ENCODE measurements at regions not wholly inside any gene's neighbourhood (a gene's known extent, or its start where the extent isn't known, plus 50 kb on each side); places are given as distances from the start of the nearest gene placed in this dataset.

DNA sequence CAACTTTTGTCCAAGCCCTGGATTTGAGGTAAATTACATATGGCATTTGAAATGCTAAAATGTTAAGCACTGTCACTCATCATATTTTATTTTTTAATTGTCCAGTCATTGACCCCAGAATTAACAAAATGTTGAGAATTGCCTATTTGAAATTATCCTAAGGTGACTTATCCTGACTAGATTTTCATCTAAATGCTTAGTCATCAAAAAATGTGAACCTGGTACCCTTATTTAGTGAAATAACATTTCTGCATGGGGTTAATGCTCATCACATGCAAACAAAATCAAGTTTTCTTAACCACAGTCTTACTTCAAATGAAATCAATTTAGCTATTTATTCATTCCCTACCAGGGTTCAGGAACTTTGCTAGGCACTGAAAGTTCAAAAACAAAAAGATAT lies 232.0 kb upstream of the DCN start:
- TF ChIP-seq, protein P1, sequence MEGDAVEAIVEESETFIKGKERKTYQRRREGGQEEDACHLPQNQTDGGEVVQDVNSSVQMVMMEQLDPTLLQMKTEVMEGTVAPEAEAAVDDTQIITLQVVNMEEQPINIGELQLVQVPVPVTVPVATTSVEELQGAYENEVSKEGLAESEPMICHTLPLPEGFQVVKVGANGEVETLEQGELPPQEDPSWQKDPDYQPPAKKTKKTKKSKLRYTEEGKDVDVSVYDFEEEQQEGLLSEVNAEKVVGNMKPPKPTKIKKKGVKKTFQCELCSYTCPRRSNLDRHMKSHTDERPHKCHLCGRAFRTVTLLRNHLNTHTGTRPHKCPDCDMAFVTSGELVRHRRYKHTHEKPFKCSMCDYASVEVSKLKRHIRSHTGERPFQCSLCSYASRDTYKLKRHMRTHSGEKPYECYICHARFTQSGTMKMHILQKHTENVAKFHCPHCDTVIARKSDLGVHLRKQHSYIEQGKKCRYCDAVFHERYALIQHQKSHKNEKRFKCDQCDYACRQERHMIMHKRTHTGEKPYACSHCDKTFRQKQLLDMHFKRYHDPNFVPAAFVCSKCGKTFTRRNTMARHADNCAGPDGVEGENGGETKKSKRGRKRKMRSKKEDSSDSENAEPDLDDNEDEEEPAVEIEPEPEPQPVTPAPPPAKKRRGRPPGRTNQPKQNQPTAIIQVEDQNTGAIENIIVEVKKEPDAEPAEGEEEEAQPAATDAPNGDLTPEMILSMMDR (IDR thresholded peaks at IDR 0.05; ENCODE audit: borderline replicate concordance), result no peak
- no peak for DNase-seq
- no peaks in the 10 kb centered on the region for H3K4me1 ChIP-seq
- H3K27ac ChIP-seq (replicated peaks), result no peak overlapping the region
- no peaks in the 10 kb centered on the region for H3K27me3 ChIP-seq (ENCODE audit: low read depth)
- H3K4me3 ChIP-seq, result no peak overlapping the region
- intact Hi-C loops (cut with micrococcal nuclease), result no loop called here
- no peaks in the 10 kb centered on the region for H3K9me3 ChIP-seq (replicated peaks)
- no peaks in the 10 kb centered on the region for H3K36me3 ChIP-seq

- H3K4me1 ChIP-seq, result no peaks in the 10 kb centered on the region
- H3K27ac ChIP-seq (replicated peaks), result no peak overlapping the region
- intact Hi-C loops (cut with micrococcal nuclease), result no loop called here
- no peak overlapping the region for H3K4me3 ChIP-seq
- H3K36me3 ChIP-seq, result no peaks in the 10 kb centered on the region
- no peaks in the 10 kb centered on the region for H3K9me3 ChIP-seq (replicated peaks)
- no peak for DNase-seq
- H3K27me3 ChIP-seq (ENCODE audit: low read depth), result no peaks in the 10 kb centered on the region
- TF ChIP-seq, protein P1 (IDR thresholded peaks at IDR 0.05; ENCODE audit: borderline replicate concordance), result no peak
Observed at GRCh38 chr12:91413581-91414546, 231.2 kb upstream of the DCN start.

- no peaks in the 10 kb centered on the region for H3K9me3 ChIP-seq (replicated peaks)
- TF ChIP-seq, protein P1 (IDR thresholded peaks at IDR 0.05; ENCODE audit: borderline replicate concordance), result no peak
- H3K4me3 ChIP-seq, result no peak overlapping the region
- H3K4me1 ChIP-seq, result no peaks in the 10 kb centered on the region
- H3K27me3 ChIP-seq (ENCODE audit: low read depth), result no peaks in the 10 kb centered on the region
- intact Hi-C loops (cut with micrococcal nuclease), result no loop called here
- DNase-seq, result no peak
- H3K27ac ChIP-seq (replicated peaks), result no peak overlapping the region
- H3K36me3 ChIP-seq, result no peaks in the 10 kb centered on the region
Observed at GRCh38 chr12:91406920-91407341, 224.3 kb upstream of the DCN start.

DNA sequence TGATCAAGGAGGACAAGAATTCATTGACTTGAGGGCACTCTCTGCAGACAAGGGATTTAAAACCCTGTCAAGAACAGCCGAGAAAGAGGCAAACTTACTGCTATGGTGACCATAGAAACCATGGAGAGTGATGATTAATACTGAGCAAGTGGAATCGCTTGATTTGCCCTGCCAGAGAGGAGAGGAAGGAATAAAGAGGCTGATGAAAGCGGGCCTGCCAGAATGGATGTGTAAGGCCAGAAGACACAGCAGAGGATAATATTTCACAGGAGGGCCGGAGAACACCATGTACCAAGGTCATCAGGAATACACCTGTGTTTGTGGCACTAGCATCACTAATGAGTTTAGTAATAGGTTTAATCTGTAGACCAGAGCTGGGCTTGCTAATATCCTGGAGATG lies 221.8 kb upstream of the DCN start:
- H3K36me3 ChIP-seq, result no peaks in the 10 kb centered on the region
- H3K4me3 ChIP-seq, result no peak overlapping the region
- DNase-seq, result no peak
- no peaks in the 10 kb centered on the region for H3K9me3 ChIP-seq (replicated peaks)
- intact Hi-C loops (cut with micrococcal nuclease), result no loop called here
- H3K4me1 ChIP-seq, result no peaks in the 10 kb centered on the region
- no peak overlapping the region for H3K27ac ChIP-seq (replicated peaks)
- TF ChIP-seq, protein P1 (IDR thresholded peaks at IDR 0.05; ENCODE audit: borderline replicate concordance), result no peak
- H3K27me3 ChIP-seq (ENCODE audit: low read depth), result no peaks in the 10 kb centered on the region

DNA sequence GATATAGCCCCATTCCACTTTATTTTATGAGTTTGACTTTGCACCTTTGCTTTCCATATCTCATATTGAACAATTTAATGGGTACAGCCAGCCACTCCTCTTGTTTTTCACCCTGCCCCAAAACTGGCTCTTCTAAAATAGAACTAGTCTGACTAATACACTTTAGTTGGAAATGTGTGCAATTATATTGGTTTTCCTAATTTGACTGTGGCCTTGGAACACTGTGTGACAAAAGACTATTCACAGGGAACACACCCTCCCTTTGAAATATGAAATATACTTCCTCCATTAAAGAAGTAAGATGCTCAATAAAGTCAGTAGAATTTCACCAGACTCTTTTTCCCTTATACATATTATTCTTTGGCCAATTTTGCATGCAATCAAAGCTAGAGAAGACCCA lies 218.6 kb upstream of the DCN start:
- DNase-seq, result no peak
- Histone ChIP-seq H3K4me1 (peaks cover 3% of the 10 kb centered on the region), H3K4me3 (no peak overlapping the region), H3K36me3 (no peaks in the 10 kb centered on the region), H3K9me3 (replicated peaks) (no peaks in the 10 kb centered on the region), H3K27me3 (ENCODE audit: low read depth) (no peaks in the 10 kb centered on the region), H3K27ac (replicated peaks) (no peak overlapping the region)
- TF ChIP-seq, protein P1 (IDR thresholded peaks at IDR 0.05; ENCODE audit: borderline replicate concordance), result no peak
- intact Hi-C loops (cut with micrococcal nuclease), result no loop called here

Measured in left ventricle myocardium inferior (tissue), 1 donor.